Glutamatergic neuron (in vitro differentiated cells): ENCODE measurements at regions not wholly inside any gene's neighbourhood (a gene's known extent, or its start where the extent isn't known, plus 50 kb on each side); places are given as distances from the start of the nearest gene placed in this dataset.

ENCODE experiments used
- DNase-seq: peaks from one replicate; pipeline ENCODE4 v3.0.0; 2022
- H3K27ac Mint-ChIP-seq: one replicate; pipeline ENCODE4 v1.8.0; 2020; ENCODE audit warnings: mild to moderate bottlenecking, mixed read lengths, inconsistent platforms; ENCODE audit not compliant: unreplicated experiment
- H3K27me3 Mint-ChIP-seq: one replicate; pipeline ENCODE4 v1.8.0; 2020; ENCODE audit warnings: mild to moderate bottlenecking, moderate library complexity, mixed read lengths, inconsistent platforms; ENCODE audit not compliant: unreplicated experiment
- H3K36me3 Mint-ChIP-seq: one replicate; pipeline ENCODE4 v1.8.0; 2020; ENCODE audit warnings: mild to moderate bottlenecking, mixed read lengths, inconsistent platforms; ENCODE audit not compliant: unreplicated experiment
- H3K4me1 Mint-ChIP-seq: one replicate; pipeline ENCODE4 v1.8.0; 2020; ENCODE audit warnings: mild to moderate bottlenecking, low read depth, mixed read lengths, inconsistent platforms; ENCODE audit not compliant: unreplicated experiment
- H3K4me3 Mint-ChIP-seq: one replicate; pipeline ENCODE4 v1.8.0; 2020; ENCODE audit warnings: mild to moderate bottlenecking, mixed read lengths, inconsistent platforms; ENCODE audit not compliant: unreplicated experiment
- H3K9me3 Mint-ChIP-seq: one replicate; pipeline ENCODE4 v1.8.0; 2020; ENCODE audit warnings: mild to moderate bottlenecking, moderate library complexity, mixed read lengths, inconsistent platforms; ENCODE audit not compliant: unreplicated experiment
- TF ChIP-seq, protein P1 (sequence below): fragments of 200-600 bp; sonication (generic); IDR thresholded peaks from one replicate; pipeline ENCODE4 v1.5.0; 2021; ENCODE audit not compliant: partially characterized antibody, unreplicated experiment

DNA sequence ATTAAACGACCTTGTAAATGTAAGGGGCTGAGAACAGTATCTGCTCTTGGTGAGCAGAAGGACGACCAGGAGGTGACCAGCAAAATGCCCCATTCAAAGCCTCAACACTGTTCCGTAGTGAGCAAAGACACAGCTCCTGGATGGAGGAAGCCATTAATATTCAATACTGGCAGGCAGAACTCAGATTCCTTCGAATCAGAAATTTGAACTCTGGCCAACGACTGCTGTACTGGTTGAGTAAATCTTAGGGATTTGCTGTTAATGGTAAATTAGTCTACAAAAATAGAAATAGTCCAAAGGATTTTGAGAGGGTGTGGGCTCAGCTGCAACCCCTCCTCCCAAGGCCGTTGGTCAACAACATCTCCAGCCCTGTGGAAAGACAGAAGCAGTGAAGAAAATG is 130.5 kb upstream of the PFKP start:
- Mint-ChIP-seq H3K27me3 (no peaks in the 10 kb centered on the region), H3K27ac (no peak overlapping the region), H3K4me1 (peaks cover 12% of the 10 kb centered on the region), H3K36me3 (peaks cover 4% of the 10 kb centered on the region), H3K4me3 (no peak overlapping the region), H3K9me3 (peaks cover 3% of the 10 kb centered on the region)
- TF ChIP-seq, protein P1, sequence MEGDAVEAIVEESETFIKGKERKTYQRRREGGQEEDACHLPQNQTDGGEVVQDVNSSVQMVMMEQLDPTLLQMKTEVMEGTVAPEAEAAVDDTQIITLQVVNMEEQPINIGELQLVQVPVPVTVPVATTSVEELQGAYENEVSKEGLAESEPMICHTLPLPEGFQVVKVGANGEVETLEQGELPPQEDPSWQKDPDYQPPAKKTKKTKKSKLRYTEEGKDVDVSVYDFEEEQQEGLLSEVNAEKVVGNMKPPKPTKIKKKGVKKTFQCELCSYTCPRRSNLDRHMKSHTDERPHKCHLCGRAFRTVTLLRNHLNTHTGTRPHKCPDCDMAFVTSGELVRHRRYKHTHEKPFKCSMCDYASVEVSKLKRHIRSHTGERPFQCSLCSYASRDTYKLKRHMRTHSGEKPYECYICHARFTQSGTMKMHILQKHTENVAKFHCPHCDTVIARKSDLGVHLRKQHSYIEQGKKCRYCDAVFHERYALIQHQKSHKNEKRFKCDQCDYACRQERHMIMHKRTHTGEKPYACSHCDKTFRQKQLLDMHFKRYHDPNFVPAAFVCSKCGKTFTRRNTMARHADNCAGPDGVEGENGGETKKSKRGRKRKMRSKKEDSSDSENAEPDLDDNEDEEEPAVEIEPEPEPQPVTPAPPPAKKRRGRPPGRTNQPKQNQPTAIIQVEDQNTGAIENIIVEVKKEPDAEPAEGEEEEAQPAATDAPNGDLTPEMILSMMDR: no peak
- DNase-seq: no peak

DNA sequence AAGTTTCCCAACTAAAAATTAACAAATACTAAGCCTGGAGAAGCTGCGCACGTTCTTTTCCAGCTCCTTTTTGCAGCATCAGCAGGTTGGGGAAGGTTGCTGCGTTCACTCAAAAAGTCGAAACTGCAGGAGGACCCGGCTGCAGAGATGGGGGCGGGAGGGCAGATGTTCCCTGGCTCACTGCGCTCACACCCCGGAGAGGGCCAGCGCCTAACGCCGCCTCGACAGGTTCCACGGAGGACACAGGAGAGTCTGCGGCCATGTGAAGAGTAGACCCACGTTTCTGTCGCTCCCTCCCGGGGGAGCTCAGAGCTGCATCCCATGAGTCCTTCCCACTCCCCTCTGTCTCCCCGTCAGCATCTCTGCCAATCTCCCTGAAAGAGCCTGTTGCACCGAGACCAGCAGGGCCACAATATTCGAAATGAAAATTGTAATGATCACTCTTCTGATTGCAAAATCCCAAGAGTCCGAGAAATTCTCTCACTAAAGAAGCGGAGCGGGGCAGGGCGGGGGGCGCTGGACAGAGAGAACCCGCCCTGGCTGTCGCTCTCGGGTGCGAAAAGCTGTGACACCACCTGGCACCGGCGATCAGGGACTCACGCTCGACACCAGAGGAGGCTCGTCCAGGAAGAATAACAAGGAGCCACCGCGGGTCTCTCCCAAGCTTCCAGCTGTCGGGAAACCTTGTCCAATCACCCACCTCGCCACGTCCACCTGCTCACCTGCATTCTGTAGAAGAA is 131.5 kb upstream of the PFKP start:
- TF ChIP-seq, protein P1: no peak
- peaks cover 12% of the 10 kb centered on the region for H3K4me1 Mint-ChIP-seq
- H3K27me3 Mint-ChIP-seq: no peaks in the 10 kb centered on the region
- no peak overlapping the region for H3K27ac Mint-ChIP-seq
- DNase-seq: no peak
- no peak overlapping the region for H3K4me3 Mint-ChIP-seq
- H3K9me3 Mint-ChIP-seq: peaks cover 3% of the 10 kb centered on the region
- peaks cover 4% of the 10 kb centered on the region for H3K36me3 Mint-ChIP-seq

DNA sequence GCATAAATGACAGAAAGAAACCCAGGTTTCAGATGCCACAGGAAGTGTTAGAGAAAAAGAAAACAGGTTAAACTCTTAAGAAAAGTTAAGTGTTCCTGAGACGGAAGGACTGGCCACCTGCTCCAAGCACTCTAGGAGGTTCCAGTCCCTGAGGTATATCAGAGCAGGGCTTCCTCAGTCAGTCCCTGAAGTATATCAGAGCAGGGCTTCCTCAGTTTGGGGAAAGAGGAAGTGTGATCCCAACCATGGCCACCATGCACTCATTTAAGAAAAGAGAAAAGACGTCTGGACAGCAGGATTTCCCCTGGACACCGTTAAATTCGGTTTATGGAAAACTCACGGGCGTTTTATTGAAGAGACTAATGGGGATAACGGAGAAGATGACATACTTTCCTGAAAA is 133.4 kb upstream of the PFKP start:
- Mint-ChIP-seq H3K9me3 (peaks cover 3% of the 10 kb centered on the region), H3K36me3 (peaks cover 4% of the 10 kb centered on the region), H3K4me1 (peaks cover 24% of the 10 kb centered on the region), H3K27ac (no peak overlapping the region), H3K27me3 (peaks cover 2% of the 10 kb centered on the region), H3K4me3 (no peak overlapping the region)
- DNase-seq: no peak
- TF ChIP-seq, protein P1: no peak

DNA sequence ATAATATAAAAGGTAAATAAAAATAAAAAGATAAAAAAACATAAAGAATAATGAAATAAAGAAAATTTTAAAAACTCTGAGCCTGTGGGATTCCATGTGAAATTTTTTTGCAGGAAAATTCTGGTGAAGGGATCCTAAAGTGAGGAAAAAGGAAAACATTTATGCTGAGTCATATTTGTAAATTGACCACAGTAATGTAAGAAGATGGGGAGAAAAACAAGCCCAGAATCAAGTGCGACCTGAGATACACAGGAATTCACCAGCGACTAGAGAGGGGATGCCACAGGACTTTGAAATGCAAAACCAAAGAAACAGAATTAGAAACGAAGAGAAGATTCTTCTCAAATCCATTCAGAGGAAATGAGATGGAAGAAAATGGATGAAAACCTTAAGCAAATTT is 133.8 kb upstream of the PFKP start:
- Mint-ChIP-seq H3K27ac (no peak overlapping the region), H3K27me3 (peaks cover 5% of the 10 kb centered on the region)
- no peak for DNase-seq

DNA sequence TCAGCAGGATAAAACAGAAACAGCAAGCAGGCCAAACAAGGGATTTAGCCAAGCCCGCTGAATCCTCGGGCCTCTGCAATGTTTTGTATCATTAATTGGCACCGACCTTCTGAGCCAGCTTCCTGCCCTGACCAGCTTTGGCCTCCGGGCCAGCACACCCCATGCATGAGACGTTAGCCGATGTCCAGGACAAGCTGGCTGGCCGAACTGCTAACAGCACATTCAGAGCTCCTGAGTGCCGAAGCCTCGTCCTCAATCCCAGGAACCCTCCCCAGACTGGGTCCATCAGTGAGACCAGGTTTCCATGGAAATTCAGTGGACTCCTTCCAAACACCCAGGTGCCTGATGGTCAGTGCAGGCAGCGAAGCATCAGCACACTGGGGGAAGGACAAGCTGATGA is 134.3 kb upstream of the PFKP start:
- Mint-ChIP-seq H3K36me3 (peaks cover 4% of the 10 kb centered on the region), H3K27me3 (peaks cover 5% of the 10 kb centered on the region), H3K4me3 (no peak overlapping the region), H3K9me3 (peaks cover 2% of the 10 kb centered on the region), H3K27ac (no peak overlapping the region), H3K4me1 (peaks cover 33% of the 10 kb centered on the region)
- TF ChIP-seq, protein P1: no peak
- DNase-seq: no peak

More for the DNA sequence above, 133.8 kb upstream of the PFKP start:
- H3K4me3 Mint-ChIP-seq: no peak overlapping the region
- peaks cover 29% of the 10 kb centered on the region for H3K4me1 Mint-ChIP-seq
- TF ChIP-seq, protein P1: no peak
- H3K36me3 Mint-ChIP-seq: peaks cover 4% of the 10 kb centered on the region
- peaks cover 3% of the 10 kb centered on the region for H3K9me3 Mint-ChIP-seq
